ENCODE measurements at regions not wholly inside any gene's neighbourhood (a gene's known extent, or its start where the extent isn't known, plus 50 kb on each side); places are given as distances from the start of the nearest gene placed in this dataset.

- Histone ChIP-seq H3K27ac (no peak overlapping the region), H3K27me3 (no peaks in the 10 kb centered on the region), H3K9me3 (peaks cover 0 to 22% (median 0%) of the 10 kb centered on the region in 11 donors), H3K36me3 (no peaks in the 10 kb centered on the region), H3K4me1 (no peaks in the 10 kb centered on the region), H3K4me3 (no peak overlapping the region)
- 64 to 73% methylated on average over 6 of the region's 6 CpGs for WGBS, 2 donors
- intact Hi-C loops (cut with DNase I): no loop called here
- ATAC-seq: no peak
- TF ChIP-seq, protein P1, sequence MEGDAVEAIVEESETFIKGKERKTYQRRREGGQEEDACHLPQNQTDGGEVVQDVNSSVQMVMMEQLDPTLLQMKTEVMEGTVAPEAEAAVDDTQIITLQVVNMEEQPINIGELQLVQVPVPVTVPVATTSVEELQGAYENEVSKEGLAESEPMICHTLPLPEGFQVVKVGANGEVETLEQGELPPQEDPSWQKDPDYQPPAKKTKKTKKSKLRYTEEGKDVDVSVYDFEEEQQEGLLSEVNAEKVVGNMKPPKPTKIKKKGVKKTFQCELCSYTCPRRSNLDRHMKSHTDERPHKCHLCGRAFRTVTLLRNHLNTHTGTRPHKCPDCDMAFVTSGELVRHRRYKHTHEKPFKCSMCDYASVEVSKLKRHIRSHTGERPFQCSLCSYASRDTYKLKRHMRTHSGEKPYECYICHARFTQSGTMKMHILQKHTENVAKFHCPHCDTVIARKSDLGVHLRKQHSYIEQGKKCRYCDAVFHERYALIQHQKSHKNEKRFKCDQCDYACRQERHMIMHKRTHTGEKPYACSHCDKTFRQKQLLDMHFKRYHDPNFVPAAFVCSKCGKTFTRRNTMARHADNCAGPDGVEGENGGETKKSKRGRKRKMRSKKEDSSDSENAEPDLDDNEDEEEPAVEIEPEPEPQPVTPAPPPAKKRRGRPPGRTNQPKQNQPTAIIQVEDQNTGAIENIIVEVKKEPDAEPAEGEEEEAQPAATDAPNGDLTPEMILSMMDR (IDR thresholded peaks at IDR 0.05): no peak
- DNase-seq: no peak
These were observed 1153.4 kb upstream of the AGA start for GRCh38 chr4:178595500-178596138.

GRCh38 chr4:178598672-178599071, 1156.4 kb upstream of the AGA start:
- Histone ChIP-seq H3K27me3 (no peaks in the 10 kb centered on the region), H3K4me3 (no peak overlapping the region), H3K9me3 (peaks cover 0 to 26% (median 0%) of the 10 kb centered on the region in 11 donors), H3K27ac (no peak overlapping the region), H3K4me1 (no peaks in the 10 kb centered on the region), H3K36me3 (no peaks in the 10 kb centered on the region)
- DNase-seq (no peak), ATAC-seq (no peak)
- TF ChIP-seq, protein P1 (IDR thresholded peaks at IDR 0.05): no peak
- 54 to 88% methylated on average over 1 of the region's 1 CpG for WGBS, 2 donors
- intact Hi-C loops (cut with DNase I): no loop called here

GRCh38 chr4:178599521-178599920, 1157.3 kb upstream of the AGA start:
- no peaks in the 10 kb centered on the region for H3K36me3 ChIP-seq
- no peak overlapping the region for H3K27ac ChIP-seq
- no peaks in the 10 kb centered on the region for H3K4me1 ChIP-seq
- intact Hi-C loops (cut with DNase I): no loop called here
- H3K4me3 ChIP-seq: no peak overlapping the region
- no peaks in the 10 kb centered on the region for H3K27me3 ChIP-seq
- ATAC-seq (no peak), DNase-seq (no peak)
- TF ChIP-seq, protein P1 (IDR thresholded peaks at IDR 0.05): no peak
- H3K9me3 ChIP-seq: peaks cover 0 to 26% (median 0%) of the 10 kb centered on the region in 11 donors

DNA sequence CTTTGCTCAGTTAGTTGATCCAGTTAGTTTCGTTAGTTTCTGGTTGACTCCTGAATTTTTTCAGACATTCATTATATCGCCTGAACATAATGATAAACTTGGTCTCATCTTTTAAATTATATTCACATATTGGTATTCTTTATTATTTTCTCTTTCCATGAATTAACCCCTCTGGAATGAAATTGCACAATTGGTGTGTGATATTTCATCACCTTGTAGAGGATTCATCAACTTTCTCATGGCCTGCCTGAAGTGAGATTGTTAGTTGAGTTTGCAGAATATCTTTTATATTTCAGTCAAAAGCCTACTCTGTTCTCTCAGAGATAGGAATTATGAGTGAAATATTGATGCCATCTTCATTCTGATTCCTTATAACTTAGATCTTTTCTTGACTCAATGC, 1160.6 kb upstream of the AGA start:
- 44 to 76% methylated on average over 2 of the region's 2 CpGs for WGBS, 2 donors
- intact Hi-C loops (cut with DNase I): no loop called here
- DNase-seq: no peak
- Histone ChIP-seq H3K27me3 (no peaks in the 10 kb centered on the region), H3K9me3 (peaks cover 0 to 30% (median 0%) of the 10 kb centered on the region in 11 donors), H3K4me3 (no peak overlapping the region), H3K36me3 (no peaks in the 10 kb centered on the region), H3K4me1 (no peaks in the 10 kb centered on the region), H3K27ac (no peak overlapping the region)
- ATAC-seq: no peak
- TF ChIP-seq, protein P1 (IDR thresholded peaks at IDR 0.05): no peak
